ENCODE measurements at regions not wholly inside any gene's neighbourhood (a gene's known extent, or its start where the extent isn't known, plus 50 kb on each side); places are given as distances from the start of the nearest gene placed in this dataset.

GRCh38 chr22:35195226-35195625 lies 62.1 kb upstream of the HMGXB4 start (continued):
- TF ChIP-seq REST (IDR thresholded peaks at IDR 0.05; ENCODE audit: unreplicated experiment) (no peak), POLR2AphosphoS5 (IDR thresholded peaks at IDR 0.05; ENCODE audit: low read depth) (no peak), CTCF (conservative IDR thresholded peaks at IDR 0.05; ENCODE audit: low read depth in 2 of 2) (no peak), NANOG (IDR thresholded peaks at IDR 0.05; ENCODE audit: borderline replicate concordance) (no peak)

- Mint-ChIP-seq H3K36me3 (ENCODE audit: low read depth) (no peaks in the 10 kb centered on the region), H3K27ac (no peak overlapping the region), H3K4me3 (no peak overlapping the region), H3K27me3 (ENCODE audit: insufficient read depth, low read depth, poor library complexity) (peaks cover 3% of the 10 kb centered on the region), H3K4me1 (peaks cover 3% of the 10 kb centered on the region; the same call in 2 of the 3 replicates), H3K9me3 (peaks cover 4% of the 10 kb centered on the region; the same call in 2 of the 3 replicates)
- Histone ChIP-seq H2AFZ (no peak overlapping the region), H3K4me1 (ENCODE audit: insufficient read depth) (no peaks in the 10 kb centered on the region), H3K36me3 (ENCODE audit: insufficient read depth) (no peaks in the 10 kb centered on the region), H4K20me1 (replicated peaks; ENCODE audit: insufficient read depth) (no peaks in the 10 kb centered on the region), H3K4me3 (no peak overlapping the region), H3K79me2 (replicated peaks; ENCODE audit: insufficient read depth) (no peaks in the 10 kb centered on the region), H3K27ac (ENCODE audit: low read depth) (no peak overlapping the region), H3F3A (replicated peaks; ENCODE audit: low read depth) (no peaks in the 10 kb centered on the region), H3K9me2 (ENCODE audit: insufficient read depth) (no peaks in the 10 kb centered on the region), H3K27me3 (ENCODE audit: insufficient read depth) (no peaks in the 10 kb centered on the region), H3K4me2 (no peak overlapping the region)
- no peak for ATAC-seq
- DNase-seq (ENCODE audit: low spot score), result no peak
- TF ChIP-seq ETS1 (IDR thresholded peaks at IDR 0.05), result no peak
- no peak for TF ChIP-seq EZH2 (IDR thresholded peaks at IDR 0.05; ENCODE audit: low read depth, unreplicated experiment)
- no peak for TF ChIP-seq POLR2AphosphoS5 (IDR thresholded peaks at IDR 0.05; ENCODE audit: low read depth)
- TF ChIP-seq CREB1 (CRISPR knock-in tag; IDR thresholded peaks at IDR 0.05; ENCODE audit: low read depth), result no peak
- TF ChIP-seq ZNF462 (CRISPR knock-in tag; IDR thresholded peaks at IDR 0.05), result no peak
- TF ChIP-seq REST (IDR thresholded peaks at IDR 0.05; ENCODE audit: unreplicated experiment), result no peak
These were observed 61.5 kb upstream of the HMGXB4 start for GRCh38 chr22:35195821-35196220.
